Stimulated activated CD8-positive, alpha-beta memory T cell treated with anti-CD3 and anti-CD28 coated beads, Interleukin-15, amount 100 ng/mL, for 24 hours (primary cell): ENCODE measurements at regions not wholly inside any gene's neighbourhood (a gene's known extent, or its start where the extent isn't known, plus 50 kb on each side); places are given as distances from the start of the nearest gene placed in this dataset.

ENCODE experiments used
- DNase-seq: peaks from one replicate; pipeline ENCODE4 v3.0.0-alpha.2; 2020; ENCODE audit warnings: low read depth

- DNase-seq, result no peak
These were observed 213.5 kb downstream of the ZC3H11B start for GRCh38 chr1:219399446-219399845.

- DNase-seq, result no peak
These were observed 214.0 kb downstream of the ZC3H11B start for GRCh38 chr1:219398815-219399396.

- DNase-seq, result no peak
These were observed 215.4 kb downstream of the ZC3H11B start for GRCh38 chr1:219397511-219397910.

GRCh38 chr1:219391297-219391696 lies 217.6 kb downstream of the LYPLAL1 start:
- DNase-seq, result no peak

GRCh38 chr1:219387211-219387610 lies 213.5 kb downstream of the LYPLAL1 start:
- no peak for DNase-seq

GRCh38 chr1:219385787-219386427 lies 212.2 kb downstream of the LYPLAL1 start:
- no peak for DNase-seq

- DNase-seq, result no peak
These were observed 209.6 kb downstream of the LYPLAL1 start for GRCh38 chr1:219383281-219383680.

- no peak for DNase-seq
These were observed 207.7 kb downstream of the LYPLAL1 start for GRCh38 chr1:219381396-219381795.

- DNase-seq, result no peak
These were observed 206.8 kb downstream of the LYPLAL1 start for GRCh38 chr1:219380463-219380862.

- DNase-seq, result no peak
These were observed 206.0 kb downstream of the LYPLAL1 start for GRCh38 chr1:219379691-219380090.

GRCh38 chr1:219374636-219375035 lies 201.0 kb downstream of the LYPLAL1 start:
- DNase-seq, result no peak

GRCh38 chr1:219374046-219374566 lies 200.4 kb downstream of the LYPLAL1 start:
- no peak for DNase-seq

- no peak for DNase-seq
These were observed 199.9 kb downstream of the LYPLAL1 start for GRCh38 chr1:219373616-219373935.

- DNase-seq, result no peak
These were observed 199.4 kb downstream of the LYPLAL1 start for GRCh38 chr1:219372916-219373615.

- no peak for DNase-seq
These were observed 197.8 kb downstream of the LYPLAL1 start for GRCh38 chr1:219371471-219371870.

- no peak for DNase-seq
These were observed 193.8 kb downstream of the LYPLAL1 start for GRCh38 chr1:219367496-219367895.

GRCh38 chr1:219365451-219365850 lies 191.8 kb downstream of the LYPLAL1 start:
- no peak for DNase-seq

- no peak for DNase-seq
These were observed 189.0 kb downstream of the LYPLAL1 start for GRCh38 chr1:219362702-219363101.

GRCh38 chr1:219359126-219359525 lies 185.4 kb downstream of the LYPLAL1 start:
- no peak for DNase-seq

GRCh38 chr1:219358080-219358479 lies 184.4 kb downstream of the LYPLAL1 start:
- DNase-seq, result no peak

- DNase-seq, result no peak
These were observed 181.3 kb downstream of the LYPLAL1 start for GRCh38 chr1:219354962-219355361.

GRCh38 chr1:219352961-219353651 lies 179.4 kb downstream of the LYPLAL1 start:
- no peak for DNase-seq
